ENCODE measurements at regions not wholly inside any gene's neighbourhood (a gene's known extent, or its start where the extent isn't known, plus 50 kb on each side); places are given as distances from the start of the nearest gene placed in this dataset.

DNA sequence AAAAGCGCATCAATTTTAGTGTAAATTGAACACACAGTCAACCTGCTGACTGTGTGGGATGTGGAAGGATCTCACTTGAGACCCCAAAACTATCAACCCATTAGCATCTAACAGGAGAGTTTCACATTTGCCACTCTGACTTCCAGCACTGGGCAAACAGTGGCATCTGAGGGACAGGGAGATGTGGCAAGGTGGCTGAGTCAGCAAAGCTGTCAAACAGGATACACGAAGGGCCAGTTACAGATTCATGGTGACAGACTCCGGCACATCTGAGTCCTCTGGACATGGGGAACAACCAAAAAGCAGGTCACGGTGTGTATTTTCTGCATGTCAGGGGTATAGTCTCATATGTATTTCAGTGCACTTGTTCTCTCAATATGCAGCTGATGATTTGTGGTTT is 573.4 kb upstream of the PPP2R3A start:
- Mint-ChIP-seq H3K9me3 (peaks cover 45% of the 10 kb centered on the region), H3K4me3 (no peak overlapping the region), H3K36me3 (ENCODE audit: low read depth) (no peaks in the 10 kb centered on the region), H3K27me3 (ENCODE audit: insufficient read depth) (no peaks in the 10 kb centered on the region; the same call in 1 of the 2 replicates), H3K4me1 (ENCODE audit: low read depth) (no peaks in the 10 kb centered on the region), H3K27ac (no peak overlapping the region)
- TF ChIP-seq, protein P1, sequence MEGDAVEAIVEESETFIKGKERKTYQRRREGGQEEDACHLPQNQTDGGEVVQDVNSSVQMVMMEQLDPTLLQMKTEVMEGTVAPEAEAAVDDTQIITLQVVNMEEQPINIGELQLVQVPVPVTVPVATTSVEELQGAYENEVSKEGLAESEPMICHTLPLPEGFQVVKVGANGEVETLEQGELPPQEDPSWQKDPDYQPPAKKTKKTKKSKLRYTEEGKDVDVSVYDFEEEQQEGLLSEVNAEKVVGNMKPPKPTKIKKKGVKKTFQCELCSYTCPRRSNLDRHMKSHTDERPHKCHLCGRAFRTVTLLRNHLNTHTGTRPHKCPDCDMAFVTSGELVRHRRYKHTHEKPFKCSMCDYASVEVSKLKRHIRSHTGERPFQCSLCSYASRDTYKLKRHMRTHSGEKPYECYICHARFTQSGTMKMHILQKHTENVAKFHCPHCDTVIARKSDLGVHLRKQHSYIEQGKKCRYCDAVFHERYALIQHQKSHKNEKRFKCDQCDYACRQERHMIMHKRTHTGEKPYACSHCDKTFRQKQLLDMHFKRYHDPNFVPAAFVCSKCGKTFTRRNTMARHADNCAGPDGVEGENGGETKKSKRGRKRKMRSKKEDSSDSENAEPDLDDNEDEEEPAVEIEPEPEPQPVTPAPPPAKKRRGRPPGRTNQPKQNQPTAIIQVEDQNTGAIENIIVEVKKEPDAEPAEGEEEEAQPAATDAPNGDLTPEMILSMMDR (IDR thresholded peaks at IDR 0.05) = no peak
- DNase-seq = no peak

GRCh38 chr3:135393159-135393558 is 572.4 kb upstream of the PPP2R3A start:
- H3K4me1 Mint-ChIP-seq (ENCODE audit: low read depth) = no peaks in the 10 kb centered on the region
- H3K27me3 Mint-ChIP-seq (ENCODE audit: insufficient read depth) = no peaks in the 10 kb centered on the region; the same call in 1 of the 2 replicates
- no peak for DNase-seq
- H3K4me3 Mint-ChIP-seq = no peak overlapping the region
- TF ChIP-seq, protein P1 (IDR thresholded peaks at IDR 0.05) = no peak
- no peaks in the 10 kb centered on the region for H3K36me3 Mint-ChIP-seq (ENCODE audit: low read depth)
- H3K27ac Mint-ChIP-seq = no peak overlapping the region
- H3K9me3 Mint-ChIP-seq = peaks cover 45% of the 10 kb centered on the region

DNA sequence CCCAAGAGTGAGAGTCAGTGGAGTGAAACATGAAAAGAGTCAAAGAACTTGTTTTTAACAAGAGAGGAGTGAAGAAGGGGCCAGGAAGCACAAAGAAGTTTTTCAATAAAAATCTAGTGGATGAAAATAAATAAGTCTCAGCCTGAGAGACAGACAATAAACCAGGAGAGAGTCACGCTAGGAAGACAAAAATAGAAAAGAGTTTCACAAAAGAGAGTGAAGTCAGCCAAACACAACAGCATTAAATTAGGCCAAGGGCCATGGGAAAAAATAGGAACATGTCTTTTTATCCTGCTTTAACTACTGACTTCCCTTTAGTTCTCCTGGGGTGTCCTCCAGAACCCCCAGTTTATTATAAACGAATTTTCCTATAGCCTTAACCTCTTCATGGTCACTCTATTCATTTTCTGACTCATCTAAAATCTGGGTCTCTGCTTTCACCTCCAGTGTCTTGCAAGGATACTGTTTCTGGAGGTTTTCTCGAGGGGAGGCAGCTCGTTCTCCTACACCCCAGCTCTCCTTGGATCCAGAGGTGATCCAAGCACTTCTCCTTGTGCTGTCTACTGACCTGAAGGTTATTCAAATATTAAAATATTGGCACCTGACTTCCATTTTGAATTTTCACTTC is 571.5 kb upstream of the PPP2R3A start:
- TF ChIP-seq, protein P1 (IDR thresholded peaks at IDR 0.05) = no peak
- Mint-ChIP-seq H3K9me3 (peaks cover 43% of the 10 kb centered on the region), H3K4me3 (no peak overlapping the region), H3K27me3 (ENCODE audit: insufficient read depth) (no peaks in the 10 kb centered on the region; the same call in 1 of the 2 replicates), H3K27ac (no peak overlapping the region), H3K4me1 (ENCODE audit: low read depth) (no peaks in the 10 kb centered on the region), H3K36me3 (ENCODE audit: low read depth) (no peaks in the 10 kb centered on the region)
- no peak for DNase-seq

GRCh38 chr3:135412475-135412874 is 553.1 kb upstream of the PPP2R3A start:
- Mint-ChIP-seq H3K27me3 (ENCODE audit: insufficient read depth) (peaks cover 2% of the 10 kb centered on the region; the same call in 1 of the 2 replicates), H3K9me3 (peaks cover 4% of the 10 kb centered on the region; the same call in 1 of the 2 replicates)

GRCh38 chr3:135416182-135416581 is 549.3 kb upstream of the PPP2R3A start:
- H3K27ac Mint-ChIP-seq = no peak overlapping the region
- no peak for DNase-seq
- no peaks in the 10 kb centered on the region; the same call in 1 of the 2 replicates for H3K36me3 Mint-ChIP-seq (ENCODE audit: low read depth)
- H3K4me1 Mint-ChIP-seq (ENCODE audit: low read depth) = no peaks in the 10 kb centered on the region
- peaks cover 4% of the 10 kb centered on the region; the same call in 1 of the 2 replicates for H3K9me3 Mint-ChIP-seq
- TF ChIP-seq, protein P1 (IDR thresholded peaks at IDR 0.05) = no peak
- no peak overlapping the region for H3K4me3 Mint-ChIP-seq
- no peaks in the 10 kb centered on the region for H3K27me3 Mint-ChIP-seq (ENCODE audit: insufficient read depth)

More at GRCh38 chr3:135412475-135412874, 553.1 kb upstream of the PPP2R3A start:
- no peak overlapping the region for H3K4me3 Mint-ChIP-seq
- TF ChIP-seq, protein P1 (IDR thresholded peaks at IDR 0.05) = no peak
- H3K27ac Mint-ChIP-seq = no peak overlapping the region
- H3K4me1 Mint-ChIP-seq (ENCODE audit: low read depth) = no peaks in the 10 kb centered on the region
- no peaks in the 10 kb centered on the region; the same call in 1 of the 2 replicates for H3K36me3 Mint-ChIP-seq (ENCODE audit: low read depth)
- DNase-seq = no peak
